ENCODE measurements at regions not wholly inside any gene's neighbourhood (a gene's known extent, or its start where the extent isn't known, plus 50 kb on each side); places are given as distances from the start of the nearest gene placed in this dataset.
A peak's percentile ranks its signal among the peaks of the same experiment; 100 is the strongest.

- TF ChIP-seq TCF12 (IDR thresholded peaks at IDR 0.05; ENCODE audit: low read depth, low read length) (no peak), MAX (IDR thresholded peaks at IDR 0.05) (peak; percentile 94), CBX8 (IDR thresholded peaks at IDR 0.05; ENCODE audit: borderline replicate concordance, low read depth, low read length) (no peak), RAD21 (IDR thresholded peaks at IDR 0.05 in 1 of 2, conservative IDR thresholded peaks at IDR 0.05 in 1 of 2; ENCODE audit: low read depth in 2 of 2, low read length in 2 of 2) (peak; percentile 96 to 97)
Observed at GRCh38 chr7:67377939-67378862, 381.6 kb downstream of the TYW1 start (continued).

All from H1 (cell line).